ENCODE measurements at regions not wholly inside any gene's neighbourhood (a gene's known extent, or its start where the extent isn't known, plus 50 kb on each side); places are given as distances from the start of the nearest gene placed in this dataset.
A peak's percentile ranks its signal among the peaks of the same experiment; 100 is the strongest.

- intact Hi-C loops (cut with DNase I), result no loop called here
- DNase-seq, result no peak
Measured at GRCh38 chr10:81065474-81065873, 527.8 kb downstream of the SH2D4B start.

GRCh38 chr10:81068460-81068859 lies 530.8 kb downstream of the SH2D4B start:
- intact Hi-C loops (cut with DNase I), result no loop called here
- peak in 20 of 42 donors; percentile 9 to 63 (median 19) for DNase-seq

- DNase-seq, result no peak
- intact Hi-C loops (cut with DNase I), result no loop called here
Measured at GRCh38 chr10:81071087-81071796, 533.5 kb downstream of the SH2D4B start.

- intact Hi-C loops (cut with DNase I), result no loop called here
- no peak for DNase-seq
Measured at GRCh38 chr10:81073155-81073554, 535.5 kb downstream of the SH2D4B start.

- intact Hi-C loops (cut with DNase I), result no loop called here
Measured at GRCh38 chr10:81081887-81082620, 544.4 kb downstream of the SH2D4B start.

GRCh38 chr10:81082621-81083376 lies 545.1 kb downstream of the SH2D4B start:
- intact Hi-C loops (cut with DNase I), result no loop called here
- no peak for DNase-seq

More at GRCh38 chr10:81081887-81082620, 544.4 kb downstream of the SH2D4B start:
- DNase-seq, result no peak

GRCh38 chr10:81093056-81093455 lies 555.4 kb downstream of the SH2D4B start:
- DNase-seq, result no peak
- intact Hi-C loops (cut with DNase I), result no loop called here

GRCh38 chr10:81095238-81095637 lies 557.5 kb downstream of the SH2D4B start:
- no peak for DNase-seq
- intact Hi-C loops (cut with DNase I), result no loop called here

GRCh38 chr10:81096558-81096957 lies 558.9 kb downstream of the SH2D4B start:
- no peak for DNase-seq
- intact Hi-C loops (cut with DNase I), result no loop called here

GRCh38 chr10:81101062-81101461 lies 563.4 kb downstream of the SH2D4B start:
- no peak for DNase-seq
- intact Hi-C loops (cut with DNase I), result no loop called here

- no peak for DNase-seq
Measured at GRCh38 chr10:81104494-81104893, 566.8 kb downstream of the SH2D4B start.

GRCh38 chr10:81108516-81109199 lies 571.0 kb downstream of the SH2D4B start:
- intact Hi-C loops (cut with DNase I), result no loop called here
- DNase-seq, result peak in 1 of 42 donors; percentile 2

More at GRCh38 chr10:81104494-81104893, 566.8 kb downstream of the SH2D4B start:
- intact Hi-C loops (cut with DNase I), result no loop called here

GRCh38 chr10:81109200-81109752 lies 571.6 kb downstream of the SH2D4B start:
- no peak for DNase-seq
- intact Hi-C loops (cut with DNase I), result no loop called here

GRCh38 chr10:81116201-81116600 lies 578.5 kb downstream of the SH2D4B start:
- DNase-seq, result no peak
- intact Hi-C loops (cut with DNase I), result no loop called here

- DNase-seq, result no peak
- intact Hi-C loops (cut with DNase I), result no loop called here
Measured at GRCh38 chr10:81116990-81117389, 579.3 kb downstream of the SH2D4B start.

- intact Hi-C loops (cut with DNase I), result no loop called here
- no peak for DNase-seq
Measured at GRCh38 chr10:81127931-81128330, 590.2 kb downstream of the SH2D4B start.

- intact Hi-C loops (cut with DNase I), result no loop called here
- DNase-seq, result no peak
Measured at GRCh38 chr10:81130014-81130413, 592.3 kb downstream of the SH2D4B start.

- no peak for DNase-seq
- intact Hi-C loops (cut with DNase I), result no loop called here
Measured at GRCh38 chr10:81135851-81136250, 598.1 kb downstream of the SH2D4B start.

- intact Hi-C loops (cut with DNase I), result no loop called here
- no peak for DNase-seq
Measured at GRCh38 chr10:81136261-81136660, 598.6 kb downstream of the SH2D4B start.

Measured in head of caudate nucleus (tissue), 42 donors.